K562 (cell line): ENCODE measurements at regions not wholly inside any gene's neighbourhood (a gene's known extent, or its start where the extent isn't known, plus 50 kb on each side); places are given as distances from the start of the nearest gene placed in this dataset.

Source experiments
- ELF4 ChIP-seq: fragments of 450-650 bp; formaldehyde crosslinking; IDR thresholded peaks from 2 replicates; pipeline ENCODE4 v1.4.0; 2022; ENCODE audit warnings: missing genetic modification characterization
- TEAD1 ChIP-seq, 2 experiments: fragments of 450-650 bp in 1 of 2; sonication (generic) in 1 of 2; formaldehyde crosslinking; IDR thresholded peaks; 2 replicates each; pipeline versions ENCODE4 v1.4.0 to v1.8.0; 2020 to 2022; ENCODE audit warnings: mild to moderate bottlenecking in 2 of 2, missing genetic modification reagents in 1 of 2
- TF ChIP-seq, protein P1 (sequence below): sonication (generic); formaldehyde crosslinking; IDR thresholded peaks from 2 replicates; pipeline ENCODE4 v1.8.0; 2023; ENCODE audit warnings: mild to moderate bottlenecking, missing genetic modification reagents
- TF ChIP-seq, protein P2 (sequence below), 3 experiments: IDR thresholded peaks in 2 of 3; conservative IDR thresholded peaks in 1 of 3; 2 replicates each; pipeline ENCODE4 v1.5.1; 2011 to 2012; ENCODE audit warnings: low read length in 3 of 3, mild to moderate bottlenecking in 3 of 3, control low read depth in 2 of 3, improper control_type of control experiment in 1 of 3, inconsistent platforms in 1 of 3, low read depth in 1 of 3, mixed read lengths in 1 of 3, moderate library complexity in 1 of 3; ENCODE audit not compliant: insufficient read depth in 2 of 3
- TF ChIP-seq, protein P3 (sequence below): fragments of 250-450 bp; sonication (Bioruptor Pico); IDR thresholded peaks from 2 replicates; pipeline ENCODE4 v1.8.0; 2022; ENCODE audit warnings: moderate library complexity, mild to moderate bottlenecking, inconsistent platforms

DNA sequence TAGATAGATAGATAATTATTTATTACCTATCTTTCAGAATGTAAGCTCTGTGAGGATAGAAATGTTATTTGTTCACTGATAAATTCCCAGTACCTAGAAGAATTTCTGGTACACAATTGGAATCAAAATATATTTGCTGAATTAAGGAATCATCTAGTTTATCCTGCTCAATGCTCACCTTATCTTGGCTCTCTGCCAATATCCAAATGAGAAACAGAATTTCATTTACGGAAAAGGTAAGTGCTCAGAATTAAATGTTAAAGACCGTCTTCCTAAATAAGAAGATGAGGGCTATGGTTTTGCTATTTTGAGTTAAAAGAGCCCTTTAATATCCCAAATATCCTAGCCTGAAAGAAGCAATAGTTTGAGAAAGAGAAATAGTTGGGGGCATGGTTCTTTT lies 232.1 kb upstream of the PDE4D start:
- TF ChIP-seq ELF4 (CRISPR knock-in tag) (no peak), TEAD1 (CRISPR knock-in tag; IDR thresholded peaks at IDR 0.05) (no peak)
- TF ChIP-seq, protein P1, sequence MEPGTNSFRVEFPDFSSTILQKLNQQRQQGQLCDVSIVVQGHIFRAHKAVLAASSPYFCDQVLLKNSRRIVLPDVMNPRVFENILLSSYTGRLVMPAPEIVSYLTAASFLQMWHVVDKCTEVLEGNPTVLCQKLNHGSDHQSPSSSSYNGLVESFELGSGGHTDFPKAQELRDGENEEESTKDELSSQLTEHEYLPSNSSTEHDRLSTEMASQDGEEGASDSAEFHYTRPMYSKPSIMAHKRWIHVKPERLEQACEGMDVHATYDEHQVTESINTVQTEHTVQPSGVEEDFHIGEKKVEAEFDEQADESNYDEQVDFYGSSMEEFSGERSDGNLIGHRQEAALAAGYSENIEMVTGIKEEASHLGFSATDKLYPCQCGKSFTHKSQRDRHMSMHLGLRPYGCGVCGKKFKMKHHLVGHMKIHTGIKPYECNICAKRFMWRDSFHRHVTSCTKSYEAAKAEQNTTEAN (CRISPR knock-in tag) = no peak
- TF ChIP-seq, protein P2, sequence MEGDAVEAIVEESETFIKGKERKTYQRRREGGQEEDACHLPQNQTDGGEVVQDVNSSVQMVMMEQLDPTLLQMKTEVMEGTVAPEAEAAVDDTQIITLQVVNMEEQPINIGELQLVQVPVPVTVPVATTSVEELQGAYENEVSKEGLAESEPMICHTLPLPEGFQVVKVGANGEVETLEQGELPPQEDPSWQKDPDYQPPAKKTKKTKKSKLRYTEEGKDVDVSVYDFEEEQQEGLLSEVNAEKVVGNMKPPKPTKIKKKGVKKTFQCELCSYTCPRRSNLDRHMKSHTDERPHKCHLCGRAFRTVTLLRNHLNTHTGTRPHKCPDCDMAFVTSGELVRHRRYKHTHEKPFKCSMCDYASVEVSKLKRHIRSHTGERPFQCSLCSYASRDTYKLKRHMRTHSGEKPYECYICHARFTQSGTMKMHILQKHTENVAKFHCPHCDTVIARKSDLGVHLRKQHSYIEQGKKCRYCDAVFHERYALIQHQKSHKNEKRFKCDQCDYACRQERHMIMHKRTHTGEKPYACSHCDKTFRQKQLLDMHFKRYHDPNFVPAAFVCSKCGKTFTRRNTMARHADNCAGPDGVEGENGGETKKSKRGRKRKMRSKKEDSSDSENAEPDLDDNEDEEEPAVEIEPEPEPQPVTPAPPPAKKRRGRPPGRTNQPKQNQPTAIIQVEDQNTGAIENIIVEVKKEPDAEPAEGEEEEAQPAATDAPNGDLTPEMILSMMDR (IDR thresholded peaks at IDR 0.05 in 2 of 3, conservative IDR thresholded peaks at IDR 0.05 in 1 of 3; ENCODE audit: insufficient read depth in 2 of 3, low read depth in 1 of 3, low read length in 3 of 3) = no peak
- TF ChIP-seq, protein P3, sequence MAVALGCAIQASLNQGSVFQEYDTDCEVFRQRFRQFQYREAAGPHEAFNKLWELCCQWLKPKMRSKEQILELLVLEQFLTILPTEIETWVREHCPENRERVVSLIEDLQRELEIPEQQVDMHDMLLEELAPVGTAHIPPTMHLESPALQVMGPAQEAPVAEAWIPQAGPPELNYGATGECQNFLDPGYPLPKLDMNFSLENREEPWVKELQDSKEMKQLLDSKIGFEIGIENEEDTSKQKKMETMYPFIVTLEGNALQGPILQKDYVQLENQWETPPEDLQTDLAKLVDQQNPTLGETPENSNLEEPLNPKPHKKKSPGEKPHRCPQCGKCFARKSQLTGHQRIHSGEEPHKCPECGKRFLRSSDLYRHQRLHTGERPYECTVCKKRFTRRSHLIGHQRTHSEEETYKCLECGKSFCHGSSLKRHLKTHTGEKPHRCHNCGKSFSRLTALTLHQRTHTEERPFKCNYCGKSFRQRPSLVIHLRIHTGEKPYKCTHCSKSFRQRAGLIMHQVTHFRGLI (CRISPR knock-in tag) = no peak
